ENCODE measurements at regions not wholly inside any gene's neighbourhood (a gene's known extent, or its start where the extent isn't known, plus 50 kb on each side); places are given as distances from the start of the nearest gene placed in this dataset.

DNA sequence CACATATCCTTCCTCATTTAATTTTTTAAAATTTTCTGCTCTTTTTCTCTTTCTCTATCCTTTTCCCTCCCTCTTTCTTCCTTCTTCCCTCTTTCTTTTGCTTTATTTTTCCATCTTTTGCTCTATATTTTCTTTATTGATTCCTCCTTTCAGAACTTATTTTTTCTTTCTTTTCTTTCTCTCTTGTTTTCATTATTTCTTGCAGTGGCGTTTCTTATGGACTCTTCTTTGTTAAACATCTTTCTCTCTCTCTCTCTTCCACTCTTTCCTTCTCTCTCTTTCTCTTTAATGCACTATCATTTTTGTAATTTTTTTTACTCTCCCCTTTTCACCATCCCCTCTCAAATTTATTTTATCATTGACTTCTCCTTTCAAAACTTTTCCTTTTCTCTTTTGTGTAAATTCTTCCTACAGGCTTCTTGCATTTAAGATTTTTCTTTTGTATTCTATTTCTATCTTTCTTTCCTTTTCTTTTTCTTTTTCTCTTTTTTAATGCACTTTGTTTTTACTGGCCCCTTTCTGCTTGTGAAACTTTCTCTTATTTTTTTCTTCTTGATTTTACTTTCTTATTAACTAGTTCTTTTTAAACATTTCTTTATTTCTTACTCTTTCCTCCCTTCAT is 97.0 kb downstream of the RBMX2 start (continued):
- TF ChIP-seq MAFK (IDR thresholded peaks at IDR 0.05; ENCODE audit: low read depth, low read length) (no peak), CHD2 (IDR thresholded peaks at IDR 0.05; ENCODE audit: low read length) (no peak)
